DND-41 (cell line): ENCODE measurements at regions not wholly inside any gene's neighbourhood (a gene's known extent, or its start where the extent isn't known, plus 50 kb on each side); places are given as distances from the start of the nearest gene placed in this dataset.

Experiments
- ATAC-seq: fragments of 200-7000 bp; cut with Tn5 transposase; 3 replicates; pipeline ENCODE4 v1.9.1; 2021; ENCODE audit warnings: low read depth; ENCODE audit not compliant: insufficient read depth
- DNase-seq: peaks from one replicate; pipeline ENCODE4 v3.0.0-alpha.2; 2020
- H2AFZ ChIP-seq: 2 replicates; pipeline ENCODE4 v1.6.0; 2012; ENCODE audit warnings: low read depth, low read length
- H3K27ac ChIP-seq: 2 replicates; pipeline ENCODE4 v1.5.1; 2012; ENCODE audit warnings: low read length, inconsistent platforms
- H3K27me3 ChIP-seq: fragments of 200-600 bp; sonication (generic); 2 replicates; pipeline ENCODE4 v1.6.0; 2012; ENCODE audit warnings: low read length, mild to moderate bottlenecking, inconsistent platforms; ENCODE audit not compliant: insufficient read depth, poor library complexity
- H3K36me3 ChIP-seq: 2 replicates; pipeline ENCODE4 v1.5.1; 2012; ENCODE audit warnings: low read length, inconsistent platforms; ENCODE audit not compliant: insufficient read depth
- H3K4me1 ChIP-seq: 2 replicates; pipeline ENCODE4 v1.5.1; 2012; ENCODE audit warnings: mild to moderate bottlenecking, low read length; ENCODE audit not compliant: insufficient read depth
- H3K4me2 ChIP-seq: 2 replicates; pipeline ENCODE4 v1.6.0; 2012; ENCODE audit warnings: mild to moderate bottlenecking, moderate library complexity, low read length, inconsistent platforms; ENCODE audit not compliant: insufficient read depth
- H3K4me3 ChIP-seq, 2 experiments: fragments of 200-600 bp in 1 of 2; shearing (Covaris generic) in 1 of 2; 2 replicates each; pipeline ENCODE4 v1.5.1; 2012 to 2016; ENCODE audit warnings: inconsistent platforms in 2 of 2, low read length in 2 of 2, mild to moderate bottlenecking in 2 of 2, low read depth in 1 of 2, moderate library complexity in 1 of 2
- H3K79me2 ChIP-seq: 2 replicates; pipeline ENCODE4 v1.6.0; 2012; ENCODE audit warnings: low read length, inconsistent platforms; ENCODE audit not compliant: insufficient read depth
- H3K9ac ChIP-seq: 2 replicates; pipeline ENCODE4 v1.6.0; 2012; ENCODE audit warnings: low read depth, mild to moderate bottlenecking, inconsistent platforms, low read length, moderate library complexity
- H3K9me3 ChIP-seq: 2 replicates; pipeline ENCODE4 v1.5.1; 2012; ENCODE audit warnings: low read length, moderate library complexity, mild to moderate bottlenecking, inconsistent platforms; ENCODE audit not compliant: insufficient read depth, severe bottlenecking
- H4K20me1 ChIP-seq: 2 replicates; pipeline ENCODE4 v1.6.0; 2012; ENCODE audit warnings: low read length; ENCODE audit not compliant: insufficient read depth
- CTCF ChIP-seq: IDR thresholded peaks from 2 replicates; pipeline ENCODE4 v1.5.1; 2012; ENCODE audit warnings: borderline replicate concordance, low read length, moderate library complexity, mild to moderate bottlenecking; ENCODE audit not compliant: poor library complexity, severe bottlenecking; ENCODE audit errors: extremely low read depth
- EZH2 ChIP-seq: IDR thresholded peaks from 3 replicates; pipeline ENCODE4 v1.6.1; 2012; ENCODE audit warnings: borderline replicate concordance, low read depth, mild to moderate bottlenecking, moderate library complexity, low read length, inconsistent platforms; ENCODE audit not compliant: severe bottlenecking

DNA sequence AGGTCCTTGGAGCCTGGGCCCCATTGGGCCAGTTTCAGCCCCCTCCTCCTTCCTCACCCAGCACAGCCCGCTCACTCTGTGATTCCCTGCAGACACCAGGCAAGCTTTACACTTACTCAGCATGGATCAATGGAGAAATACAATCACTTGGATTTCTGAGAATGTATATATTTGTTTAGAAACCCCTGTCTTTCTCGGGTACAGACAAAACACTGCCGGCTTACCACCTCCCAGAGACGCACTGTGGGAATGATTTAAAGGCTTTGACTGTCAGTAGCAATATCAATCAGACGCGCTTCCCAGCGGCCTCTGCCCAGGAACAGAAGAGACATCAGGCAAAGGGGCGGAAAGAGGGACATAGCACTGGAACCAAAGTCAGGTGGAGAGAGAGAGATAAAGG is 186.5 kb downstream of the MAFB start:
- no peak overlapping the region for H3K27ac ChIP-seq
- H3K9ac ChIP-seq = no peak overlapping the region

DNA sequence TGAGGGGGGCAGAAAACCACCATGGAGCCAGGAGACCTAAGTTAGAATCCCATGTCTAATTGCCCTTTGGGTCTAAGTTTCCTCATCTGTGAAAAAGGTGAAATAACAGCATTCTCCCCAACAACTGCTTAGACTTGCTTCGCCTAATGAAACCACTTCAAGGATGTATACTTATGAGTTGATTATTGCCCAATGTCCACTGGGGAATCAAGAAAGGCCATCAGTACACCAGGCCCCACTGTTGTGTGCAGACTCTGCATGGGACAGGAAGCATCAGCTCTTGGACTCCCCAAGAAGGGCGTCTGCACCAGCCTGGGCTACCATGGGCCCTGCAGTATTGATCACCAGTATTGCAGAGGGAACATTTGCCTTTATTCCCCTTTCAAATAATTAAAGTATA is 189.6 kb downstream of the MAFB start:
- Histone ChIP-seq H3K36me3 (no peaks in the 10 kb centered on the region), H3K4me2 (no peak overlapping the region), H3K9me3 (no peaks in the 10 kb centered on the region), H3K4me1 (no peaks in the 10 kb centered on the region), H3K4me3 (no peak overlapping the region), H3K27ac (no peak overlapping the region), H2AFZ (no peak overlapping the region), H4K20me1 (no peaks in the 10 kb centered on the region), H3K79me2 (no peaks in the 10 kb centered on the region), H3K27me3 (peaks cover 3% of the 10 kb centered on the region), H3K9ac (no peak overlapping the region)
- TF ChIP-seq CTCF (no peak), EZH2 (no peak)
- no peak for DNase-seq
- no peak for ATAC-seq

More for the DNA sequence above, 186.5 kb downstream of the MAFB start:
- no peaks in the 10 kb centered on the region for H4K20me1 ChIP-seq
- no peaks in the 10 kb centered on the region for H3K36me3 ChIP-seq
- H3K79me2 ChIP-seq = no peaks in the 10 kb centered on the region
- no peaks in the 10 kb centered on the region for H3K9me3 ChIP-seq
- H3K4me1 ChIP-seq = no peaks in the 10 kb centered on the region
- no peak for ATAC-seq
- no peak overlapping the region for H3K4me2 ChIP-seq
- H3K4me3 ChIP-seq = no peak overlapping the region
- no peak for TF ChIP-seq CTCF
- no peak overlapping the region for H2AFZ ChIP-seq
- H3K27me3 ChIP-seq = peaks cover 3% of the 10 kb centered on the region
- DNase-seq = no peak

DNA sequence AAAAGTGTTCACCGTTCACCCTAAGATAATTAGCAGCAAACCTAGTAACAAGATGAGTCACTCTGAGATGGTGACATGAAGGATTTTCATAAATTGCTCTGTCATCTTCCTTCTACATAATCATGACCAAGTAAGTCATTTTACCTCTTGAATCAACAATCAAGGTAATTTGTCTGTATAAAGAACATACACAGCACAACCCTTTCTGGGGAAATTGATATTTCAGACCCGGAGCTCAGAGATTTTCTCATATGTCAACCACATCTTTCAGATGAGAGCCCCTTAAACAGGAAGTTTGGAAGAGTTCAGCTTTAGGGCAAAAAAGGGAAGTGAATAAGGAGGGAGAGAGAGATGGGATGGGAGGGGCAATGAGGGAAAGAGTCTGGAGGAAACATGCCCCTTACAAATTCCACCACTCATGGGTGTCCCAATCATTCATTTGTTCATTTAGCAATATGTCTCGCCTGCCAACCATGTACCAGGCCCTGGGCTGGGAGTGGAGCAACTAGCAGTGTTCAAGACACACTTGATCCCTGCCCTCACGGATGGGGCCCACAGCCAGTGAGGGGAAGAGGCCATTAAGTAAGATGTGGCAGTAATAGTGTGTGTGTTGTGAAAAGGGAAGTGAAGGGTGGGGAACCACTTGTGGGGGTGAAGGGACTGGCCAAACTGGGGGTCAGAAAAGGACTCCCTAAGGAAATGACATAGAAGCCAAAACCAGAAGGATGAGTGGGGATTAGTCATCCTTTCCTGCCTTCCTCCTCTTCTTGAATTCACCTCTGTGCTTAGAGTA is 190.9 kb downstream of the MAFB start:
- Histone ChIP-seq H3K4me2 (no peak overlapping the region), H3K27ac (no peak overlapping the region), H3K4me3 (no peak overlapping the region), H3K36me3 (no peaks in the 10 kb centered on the region), H3K79me2 (no peaks in the 10 kb centered on the region), H3K9me3 (no peaks in the 10 kb centered on the region), H3K4me1 (no peaks in the 10 kb centered on the region), H3K27me3 (peaks cover 3% of the 10 kb centered on the region), H2AFZ (no peak overlapping the region), H3K9ac (no peak overlapping the region), H4K20me1 (no peaks in the 10 kb centered on the region)
- DNase-seq = no peak
- TF ChIP-seq EZH2 (no peak), CTCF (no peak)
- no peak for ATAC-seq
